Lower lobe of right lung (tissue), 2 donors: ENCODE measurements at regions not wholly inside any gene's neighbourhood (a gene's known extent, or its start where the extent isn't known, plus 50 kb on each side); places are given as distances from the start of the nearest gene placed in this dataset.

Experiments used
- ATAC-seq, 2 donors: fragments of 200-7000 bp; cut with Tn5 transposase; one replicate each; pipeline ENCODE4 v1.9.1; 2020 to 2022; ENCODE audit warnings: mild to moderate bottlenecking in 2 of 2, moderate library complexity in 2 of 2
- DNase-seq: peaks from one replicate; pipeline ENCODE4 v3.0.0-alpha.2; 2020
- H3K27ac ChIP-seq: fragments of 200-600 bp; one replicate; pipeline ENCODE4 v1.8.0; 2022
- H3K27me3 ChIP-seq: fragments of 200-600 bp; one replicate; pipeline ENCODE4 v1.8.0; 2022; ENCODE audit warnings: low read depth
- H3K36me3 ChIP-seq: fragments of 200-600 bp; one replicate; pipeline ENCODE4 v1.8.0; 2022; ENCODE audit warnings: mild to moderate bottlenecking
- H3K4me1 ChIP-seq: fragments of 200-600 bp; one replicate; pipeline ENCODE4 v1.8.0; 2022
- H3K4me3 ChIP-seq: fragments of 200-600 bp; one replicate; pipeline ENCODE4 v1.8.0; 2022; ENCODE audit warnings: mild to moderate bottlenecking
- H3K9me3 ChIP-seq: fragments of 200-600 bp; one replicate; pipeline ENCODE4 v1.8.0; 2022
- intact Hi-C: fragments of 100-400 bp; cut with DNase I; formaldehyde crosslinking; loops from one replicate; pipeline ENCODE4 v1.11.0; 2022
- TF ChIP-seq, protein P1 (sequence below): fragments of 200-600 bp; IDR thresholded peaks from one replicate; pipeline ENCODE4 v1.8.0; 2022; ENCODE audit warnings: antibody characterized with exemption, mild to moderate bottlenecking
- donor health status: DM: no; HTN: yes; CAD: no; lungs with severe emphysema.

DNA sequence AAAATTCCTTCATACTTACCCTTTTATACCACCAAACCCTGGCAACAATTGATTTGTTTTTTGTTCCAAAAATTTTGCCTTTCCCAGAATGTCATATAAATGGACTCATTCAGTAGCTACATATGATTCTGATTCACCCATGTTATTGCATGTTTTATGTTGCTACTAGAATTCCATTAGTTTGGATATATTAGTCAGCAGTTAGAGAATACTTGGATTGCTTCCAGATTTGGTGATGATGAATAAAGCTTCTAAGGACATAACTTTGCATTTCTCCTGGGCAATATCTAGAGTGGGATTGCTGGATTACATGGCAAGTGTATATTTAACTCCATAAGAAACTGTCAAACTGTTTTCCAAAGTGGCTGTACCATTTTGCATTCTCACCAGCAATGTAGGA, 806.9 kb downstream of the DNAJB9 start:
- no peaks in the 10 kb centered on the region for H3K4me1 ChIP-seq
- intact Hi-C loops: no loop called here
- H3K27me3 ChIP-seq: no peaks in the 10 kb centered on the region
- H3K9me3 ChIP-seq: no peaks in the 10 kb centered on the region
- TF ChIP-seq, protein P1, sequence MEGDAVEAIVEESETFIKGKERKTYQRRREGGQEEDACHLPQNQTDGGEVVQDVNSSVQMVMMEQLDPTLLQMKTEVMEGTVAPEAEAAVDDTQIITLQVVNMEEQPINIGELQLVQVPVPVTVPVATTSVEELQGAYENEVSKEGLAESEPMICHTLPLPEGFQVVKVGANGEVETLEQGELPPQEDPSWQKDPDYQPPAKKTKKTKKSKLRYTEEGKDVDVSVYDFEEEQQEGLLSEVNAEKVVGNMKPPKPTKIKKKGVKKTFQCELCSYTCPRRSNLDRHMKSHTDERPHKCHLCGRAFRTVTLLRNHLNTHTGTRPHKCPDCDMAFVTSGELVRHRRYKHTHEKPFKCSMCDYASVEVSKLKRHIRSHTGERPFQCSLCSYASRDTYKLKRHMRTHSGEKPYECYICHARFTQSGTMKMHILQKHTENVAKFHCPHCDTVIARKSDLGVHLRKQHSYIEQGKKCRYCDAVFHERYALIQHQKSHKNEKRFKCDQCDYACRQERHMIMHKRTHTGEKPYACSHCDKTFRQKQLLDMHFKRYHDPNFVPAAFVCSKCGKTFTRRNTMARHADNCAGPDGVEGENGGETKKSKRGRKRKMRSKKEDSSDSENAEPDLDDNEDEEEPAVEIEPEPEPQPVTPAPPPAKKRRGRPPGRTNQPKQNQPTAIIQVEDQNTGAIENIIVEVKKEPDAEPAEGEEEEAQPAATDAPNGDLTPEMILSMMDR: no peak
- ATAC-seq: no peak
- DNase-seq: no peak
- no peak overlapping the region for H3K4me3 ChIP-seq
- H3K27ac ChIP-seq: no peak overlapping the region
- no peaks in the 10 kb centered on the region for H3K36me3 ChIP-seq

DNA sequence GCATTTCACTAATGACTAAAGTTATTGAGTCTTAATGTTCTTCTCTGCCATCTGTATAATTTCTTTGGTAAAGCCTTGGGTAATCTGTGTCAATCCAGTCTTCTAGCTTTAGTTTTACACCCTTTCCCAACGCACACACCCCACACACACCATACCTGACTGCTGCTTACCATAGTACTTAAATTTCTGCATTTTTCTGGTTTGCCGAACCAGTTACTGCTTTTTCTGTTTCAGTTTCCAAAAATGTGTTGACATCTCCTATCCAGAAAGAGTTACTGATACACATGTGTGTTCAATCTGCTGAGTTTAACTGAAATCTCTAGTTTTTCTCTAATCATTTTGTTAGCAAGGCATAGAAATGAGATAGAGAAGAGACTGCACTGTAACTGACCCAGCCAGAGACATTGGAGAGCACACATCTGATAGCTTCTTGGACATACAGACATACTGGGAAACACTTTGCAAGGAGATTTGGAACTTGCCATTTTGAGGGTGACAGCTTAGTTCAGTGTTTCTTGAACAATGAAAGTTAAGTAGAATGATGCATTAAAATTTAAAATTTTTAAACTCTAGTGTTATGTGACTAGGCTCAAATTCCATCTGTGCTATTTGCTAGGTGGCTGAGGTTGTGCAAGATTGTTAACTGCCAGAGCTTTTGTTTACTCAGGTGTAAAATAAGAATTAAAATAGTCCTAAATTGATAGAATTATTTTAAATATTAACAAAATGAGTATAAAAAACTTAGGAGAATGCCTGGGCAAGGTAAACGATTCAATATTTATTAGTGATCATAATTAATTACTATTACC, 807.6 kb downstream of the DNAJB9 start:
- TF ChIP-seq, protein P1: no peak
- DNase-seq (no peak), ATAC-seq (peak in 1 of 2 donors; percentile 12)
- H3K4me1 ChIP-seq: no peaks in the 10 kb centered on the region
- no peaks in the 10 kb centered on the region for H3K36me3 ChIP-seq
- intact Hi-C loops: no loop called here
- no peaks in the 10 kb centered on the region for H3K27me3 ChIP-seq
- no peak overlapping the region for H3K4me3 ChIP-seq
- no peaks in the 10 kb centered on the region for H3K9me3 ChIP-seq
- no peak overlapping the region for H3K27ac ChIP-seq

DNA sequence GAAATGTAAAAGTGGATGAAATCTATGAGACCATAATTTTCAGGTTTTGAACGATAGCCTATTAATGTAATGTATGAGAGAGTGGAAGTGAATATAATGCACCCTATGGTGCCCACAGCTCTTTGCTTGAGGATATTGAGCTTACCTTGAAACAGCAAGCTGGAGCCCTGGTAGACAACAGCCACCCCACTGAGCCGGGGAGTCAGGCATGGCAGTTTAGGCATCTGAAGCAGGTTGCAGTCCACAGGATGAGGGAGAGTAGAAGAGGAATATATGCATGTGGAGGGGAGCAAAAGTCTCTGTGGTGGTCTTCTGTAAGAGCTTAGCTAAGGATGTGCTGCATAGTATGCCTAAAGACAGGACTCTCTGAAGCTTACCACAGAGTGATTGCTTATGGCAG, 817.3 kb downstream of the DNAJB9 start:
- TF ChIP-seq, protein P1: no peak
- no peak for DNase-seq
- H3K4me3 ChIP-seq: no peak overlapping the region
- no peaks in the 10 kb centered on the region for H3K36me3 ChIP-seq
- no peaks in the 10 kb centered on the region for H3K4me1 ChIP-seq
- no peak overlapping the region for H3K27ac ChIP-seq
- H3K27me3 ChIP-seq: no peaks in the 10 kb centered on the region
- no peaks in the 10 kb centered on the region for H3K9me3 ChIP-seq
- ATAC-seq: peak in 1 of 2 donors; percentile 19
- intact Hi-C loops: no loop called here

DNA sequence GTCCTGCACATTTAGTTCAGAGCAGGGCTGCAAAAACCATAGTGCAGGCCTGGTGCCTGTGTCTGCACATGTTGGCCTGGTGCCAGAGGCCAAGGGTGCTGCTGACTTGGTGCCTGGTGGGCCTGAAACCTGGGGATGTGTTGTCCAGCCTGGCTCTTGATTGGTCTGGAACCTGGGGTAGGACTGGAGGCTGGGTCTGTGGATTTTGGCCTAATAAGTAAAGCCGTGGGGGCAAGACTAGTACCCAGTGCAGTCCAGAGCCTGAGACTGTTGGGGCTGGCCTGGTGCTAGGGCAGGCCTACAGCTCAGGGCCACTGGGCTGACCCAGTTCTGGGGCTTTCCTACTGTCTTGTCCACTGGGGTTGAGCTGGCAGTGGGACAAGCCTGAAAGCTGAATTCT, 817.9 kb downstream of the DNAJB9 start:
- TF ChIP-seq, protein P1: no peak
- Histone ChIP-seq H3K27ac (no peak overlapping the region), H3K9me3 (no peaks in the 10 kb centered on the region), H3K36me3 (no peaks in the 10 kb centered on the region), H3K4me3 (no peak overlapping the region), H3K4me1 (no peaks in the 10 kb centered on the region), H3K27me3 (no peaks in the 10 kb centered on the region)
- ATAC-seq: peak in 1 of 2 donors; percentile 56
- DNase-seq: no peak
- intact Hi-C loops: no loop called here

DNA sequence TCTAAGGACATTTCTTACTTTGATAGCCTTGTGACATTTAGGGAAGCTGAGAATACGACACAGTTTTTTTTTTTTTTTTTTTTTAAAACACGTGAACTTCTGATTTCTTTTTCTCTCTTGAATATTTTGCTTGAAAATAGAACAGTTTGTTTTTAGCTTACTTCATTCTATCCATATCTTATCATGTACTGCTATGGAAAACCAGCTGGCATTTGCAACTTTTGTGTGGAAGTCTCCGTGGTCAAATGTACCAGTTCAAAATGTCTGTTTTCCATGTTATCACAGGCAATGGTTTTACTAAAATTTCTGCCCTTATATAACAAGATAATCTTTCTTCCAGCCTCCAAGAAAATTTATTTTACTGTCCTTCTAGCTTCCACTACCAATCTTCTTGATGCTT, 821.6 kb downstream of the DNAJB9 start:
- DNase-seq (no peak), ATAC-seq (no peak)
- no peaks in the 10 kb centered on the region for H3K9me3 ChIP-seq
- intact Hi-C loops: no loop called here
- H3K36me3 ChIP-seq: no peaks in the 10 kb centered on the region
- H3K27me3 ChIP-seq: no peaks in the 10 kb centered on the region
- H3K27ac ChIP-seq: no peak overlapping the region
- no peak overlapping the region for H3K4me3 ChIP-seq
- H3K4me1 ChIP-seq: no peaks in the 10 kb centered on the region
- TF ChIP-seq, protein P1: no peak
